ENCODE measurements at regions not wholly inside any gene's neighbourhood (a gene's known extent, or its start where the extent isn't known, plus 50 kb on each side); places are given as distances from the start of the nearest gene placed in this dataset.
"Not testable (repeated sequence)": the region's sequence is repeated elsewhere in the genome, so short reads cannot be mapped to it uniquely, and the experiment has no call there.

DNA sequence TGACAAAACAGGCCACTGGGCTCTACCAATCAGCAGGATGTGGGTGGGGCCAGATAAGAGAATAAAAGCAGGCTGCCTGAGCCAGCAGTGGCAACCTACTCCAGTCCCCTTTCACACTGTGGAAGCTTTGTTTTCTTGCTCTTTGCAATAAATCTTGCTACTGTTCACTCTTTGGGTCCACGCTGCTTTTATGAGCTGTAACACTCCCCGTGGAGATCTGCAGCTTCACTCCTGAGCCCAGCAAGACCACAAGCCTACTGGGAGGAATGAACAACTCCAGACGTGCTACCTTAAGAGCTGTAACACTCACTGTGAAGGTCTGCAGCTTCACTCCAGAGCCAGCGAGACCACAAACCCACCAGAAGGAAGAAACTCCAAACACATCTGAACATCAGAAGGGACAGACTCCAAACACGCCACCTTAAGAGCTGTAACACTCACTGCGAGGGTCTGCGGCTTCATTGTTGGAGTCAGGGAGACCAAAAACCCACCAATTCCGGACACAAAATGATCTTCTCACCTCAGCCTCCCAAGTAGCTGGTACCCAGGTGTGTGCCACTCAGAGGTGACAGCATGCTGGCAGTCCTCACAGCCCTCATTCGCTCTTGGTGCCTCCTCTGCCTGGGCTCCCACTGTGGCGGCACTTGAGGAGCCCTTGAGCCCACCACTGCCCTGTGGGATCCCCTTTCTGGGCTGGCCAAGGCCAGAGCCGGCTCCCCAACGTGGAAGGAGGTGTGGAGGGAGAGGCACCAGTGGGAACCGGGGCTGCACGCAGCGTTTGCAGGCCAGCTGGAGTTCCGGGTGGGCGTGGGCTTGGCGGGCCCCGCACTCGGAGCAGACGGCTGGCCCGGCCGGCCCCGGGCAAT is 66.0 kb upstream of the SLC25A43 start:
- TF ChIP-seq, protein P1, sequence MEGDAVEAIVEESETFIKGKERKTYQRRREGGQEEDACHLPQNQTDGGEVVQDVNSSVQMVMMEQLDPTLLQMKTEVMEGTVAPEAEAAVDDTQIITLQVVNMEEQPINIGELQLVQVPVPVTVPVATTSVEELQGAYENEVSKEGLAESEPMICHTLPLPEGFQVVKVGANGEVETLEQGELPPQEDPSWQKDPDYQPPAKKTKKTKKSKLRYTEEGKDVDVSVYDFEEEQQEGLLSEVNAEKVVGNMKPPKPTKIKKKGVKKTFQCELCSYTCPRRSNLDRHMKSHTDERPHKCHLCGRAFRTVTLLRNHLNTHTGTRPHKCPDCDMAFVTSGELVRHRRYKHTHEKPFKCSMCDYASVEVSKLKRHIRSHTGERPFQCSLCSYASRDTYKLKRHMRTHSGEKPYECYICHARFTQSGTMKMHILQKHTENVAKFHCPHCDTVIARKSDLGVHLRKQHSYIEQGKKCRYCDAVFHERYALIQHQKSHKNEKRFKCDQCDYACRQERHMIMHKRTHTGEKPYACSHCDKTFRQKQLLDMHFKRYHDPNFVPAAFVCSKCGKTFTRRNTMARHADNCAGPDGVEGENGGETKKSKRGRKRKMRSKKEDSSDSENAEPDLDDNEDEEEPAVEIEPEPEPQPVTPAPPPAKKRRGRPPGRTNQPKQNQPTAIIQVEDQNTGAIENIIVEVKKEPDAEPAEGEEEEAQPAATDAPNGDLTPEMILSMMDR (conservative IDR thresholded peaks at IDR 0.05 in 1 of 2, IDR thresholded peaks at IDR 0.05 in 1 of 2; ENCODE audit: extremely low read depth in 1 of 2, insufficient read depth in 1 of 2, low read depth in 1 of 2, low read length in 2 of 2), result not testable (repeated sequence)
- TF ChIP-seq EZH2 (IDR thresholded peaks at IDR 0.05; ENCODE audit: borderline replicate concordance, low read length), result not testable (repeated sequence)
